ENCODE measurements at regions not wholly inside any gene's neighbourhood (a gene's known extent, or its start where the extent isn't known, plus 50 kb on each side); places are given as distances from the start of the nearest gene placed in this dataset.

GRCh38 chr13:73987618-73988017, 146.6 kb downstream of the KLF12 start:
- no peak for TF ChIP-seq CTCF (IDR thresholded peaks at IDR 0.05)
- DNase-seq (ENCODE audit: low spot score) = no peak
- H3K4me1 ChIP-seq (ENCODE audit: control insufficient read depth in 1 of 2, low read depth in 2 of 2) = peaks cover 0 to 9% of the 10 kb centered on the region in 2 donors
- H3K4me3 ChIP-seq = no peak overlapping the region
- H3K9me3 ChIP-seq = no peaks in the 10 kb centered on the region
- H3K36me3 ChIP-seq = no peaks in the 10 kb centered on the region
- no peak overlapping the region for H3K27ac ChIP-seq
- no peaks in the 10 kb centered on the region for H3K27me3 ChIP-seq (replicated peaks; ENCODE audit: insufficient read depth)
- ATAC-seq (ENCODE audit: insufficient number of reproducible peaks, low FRiP score, low read depth) = no peak

GRCh38 chr13:73985783-73986182, 148.4 kb downstream of the KLF12 start:
- no peak for ATAC-seq (ENCODE audit: insufficient number of reproducible peaks, low FRiP score, low read depth)

GRCh38 chr13:73984949-73985691, 149.1 kb downstream of the KLF12 start:
- H3K36me3 ChIP-seq = no peaks in the 10 kb centered on the region
- no peaks in the 10 kb centered on the region for H3K9me3 ChIP-seq
- peaks cover 3 to 10% of the 10 kb centered on the region in 2 donors for H3K4me1 ChIP-seq (ENCODE audit: control insufficient read depth in 1 of 2, low read depth in 2 of 2)
- DNase-seq (ENCODE audit: low spot score) (no peak), ATAC-seq (ENCODE audit: insufficient number of reproducible peaks, low FRiP score, low read depth) (no peak)
- TF ChIP-seq CTCF (IDR thresholded peaks at IDR 0.05) = no peak
- H3K27ac ChIP-seq = no peak overlapping the region
- H3K4me3 ChIP-seq = no peak overlapping the region
- H3K27me3 ChIP-seq (replicated peaks; ENCODE audit: insufficient read depth) = no peaks in the 10 kb centered on the region

More at GRCh38 chr13:73985783-73986182, 148.4 kb downstream of the KLF12 start:
- Histone ChIP-seq H3K27ac (no peak overlapping the region), H3K4me3 (no peak overlapping the region), H3K36me3 (no peaks in the 10 kb centered on the region), H3K9me3 (no peaks in the 10 kb centered on the region), H3K27me3 (replicated peaks; ENCODE audit: insufficient read depth) (no peaks in the 10 kb centered on the region), H3K4me1 (ENCODE audit: control insufficient read depth in 1 of 2, low read depth in 2 of 2) (peaks cover 3 to 10% of the 10 kb centered on the region in 2 donors)
- no peak for TF ChIP-seq CTCF (IDR thresholded peaks at IDR 0.05)
- DNase-seq (ENCODE audit: low spot score) = no peak

GRCh38 chr13:73984201-73984600, 150.0 kb downstream of the KLF12 start:
- peaks cover 3 to 10% of the 10 kb centered on the region in 2 donors for H3K4me1 ChIP-seq (ENCODE audit: control insufficient read depth in 1 of 2, low read depth in 2 of 2)
- TF ChIP-seq CTCF (IDR thresholded peaks at IDR 0.05) = no peak
- DNase-seq (ENCODE audit: low spot score) (no peak), ATAC-seq (ENCODE audit: insufficient number of reproducible peaks, low FRiP score, low read depth) (no peak)
- no peak overlapping the region for H3K27ac ChIP-seq
- H3K4me3 ChIP-seq = no peak overlapping the region
- H3K9me3 ChIP-seq = no peaks in the 10 kb centered on the region
- no peaks in the 10 kb centered on the region for H3K27me3 ChIP-seq (replicated peaks; ENCODE audit: insufficient read depth)
- H3K36me3 ChIP-seq = no peaks in the 10 kb centered on the region

- DNase-seq (ENCODE audit: low spot score) = no peak
- Histone ChIP-seq H3K27me3 (replicated peaks; ENCODE audit: insufficient read depth) (no peaks in the 10 kb centered on the region), H3K4me1 (ENCODE audit: control insufficient read depth in 1 of 2, low read depth in 2 of 2) (peaks cover 3 to 10% of the 10 kb centered on the region in 2 donors), H3K27ac (no peak overlapping the region), H3K36me3 (no peaks in the 10 kb centered on the region), H3K9me3 (no peaks in the 10 kb centered on the region), H3K4me3 (no peak overlapping the region)
- no peak for TF ChIP-seq CTCF (IDR thresholded peaks at IDR 0.05)
- no peak for ATAC-seq (ENCODE audit: insufficient number of reproducible peaks, low FRiP score, low read depth)
Observed at GRCh38 chr13:73983109-73983508, 151.1 kb downstream of the KLF12 start.
